Stomach (tissue), 4 donors: ENCODE measurements at regions not wholly inside any gene's neighbourhood (a gene's known extent, or its start where the extent isn't known, plus 50 kb on each side); places are given as distances from the start of the nearest gene placed in this dataset.

Experiments
- POLR2A ChIP-seq, 4 donors: fragments of 450-650 bp; IDR thresholded peaks; one replicate each; pipeline ENCODE4 v1.6.1; 2016; ENCODE audit warnings: antibody characterized with exemption in 4 of 4, control low read depth in 2 of 4, mild to moderate bottlenecking in 1 of 4, moderate library complexity in 1 of 4
- POLR2AphosphoS5 ChIP-seq, 3 donors: sonication (generic); formaldehyde crosslinking; IDR thresholded peaks; one replicate each; pipeline ENCODE4 v1.6.1; 2016; ENCODE audit warnings: antibody characterized with exemption in 3 of 3
- TF ChIP-seq, protein P1 (sequence below), 7 experiments: fragments of 450-650 bp in 4 of 7; fragments of 200-600 bp in 3 of 7; sonication (generic) in 3 of 7; IDR thresholded peaks; one replicate each; pipeline ENCODE4 v1.5.1; 2016 to 2019; ENCODE audit warnings: antibody characterized with exemption in 7 of 7, control low read depth in 2 of 7, mild to moderate bottlenecking in 1 of 7

DNA sequence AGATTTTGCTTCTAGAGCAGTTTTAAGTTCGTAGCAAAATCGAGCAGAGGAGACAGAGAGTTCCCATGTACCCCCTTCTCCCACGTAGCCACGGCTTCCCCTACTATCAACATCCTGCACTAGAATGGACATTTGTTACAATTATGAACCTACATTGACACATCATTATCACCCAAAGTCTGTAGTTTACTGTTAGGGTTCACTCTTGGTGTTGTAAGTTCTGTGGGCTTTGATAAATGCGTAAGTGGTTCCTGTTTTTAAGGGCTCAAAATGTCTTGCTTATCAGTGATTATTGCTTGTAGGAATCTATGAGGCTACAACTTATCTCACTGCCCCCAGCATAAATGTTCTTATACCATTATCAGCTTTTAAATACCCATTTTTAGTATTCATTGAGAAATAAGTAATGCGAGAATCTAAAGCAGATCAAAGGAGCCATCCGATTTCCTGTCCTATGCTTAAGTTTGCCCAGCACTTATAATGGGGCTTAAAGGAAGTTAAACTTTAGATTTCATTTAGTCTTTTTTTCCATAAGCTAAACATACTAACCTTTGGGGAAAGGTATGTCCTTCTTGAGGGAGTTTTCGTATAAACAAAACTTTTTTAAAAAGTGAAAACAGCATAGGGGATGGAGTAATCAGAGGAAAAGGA, 118.7 kb downstream of the HAUS1 start:
- TF ChIP-seq, protein P1, sequence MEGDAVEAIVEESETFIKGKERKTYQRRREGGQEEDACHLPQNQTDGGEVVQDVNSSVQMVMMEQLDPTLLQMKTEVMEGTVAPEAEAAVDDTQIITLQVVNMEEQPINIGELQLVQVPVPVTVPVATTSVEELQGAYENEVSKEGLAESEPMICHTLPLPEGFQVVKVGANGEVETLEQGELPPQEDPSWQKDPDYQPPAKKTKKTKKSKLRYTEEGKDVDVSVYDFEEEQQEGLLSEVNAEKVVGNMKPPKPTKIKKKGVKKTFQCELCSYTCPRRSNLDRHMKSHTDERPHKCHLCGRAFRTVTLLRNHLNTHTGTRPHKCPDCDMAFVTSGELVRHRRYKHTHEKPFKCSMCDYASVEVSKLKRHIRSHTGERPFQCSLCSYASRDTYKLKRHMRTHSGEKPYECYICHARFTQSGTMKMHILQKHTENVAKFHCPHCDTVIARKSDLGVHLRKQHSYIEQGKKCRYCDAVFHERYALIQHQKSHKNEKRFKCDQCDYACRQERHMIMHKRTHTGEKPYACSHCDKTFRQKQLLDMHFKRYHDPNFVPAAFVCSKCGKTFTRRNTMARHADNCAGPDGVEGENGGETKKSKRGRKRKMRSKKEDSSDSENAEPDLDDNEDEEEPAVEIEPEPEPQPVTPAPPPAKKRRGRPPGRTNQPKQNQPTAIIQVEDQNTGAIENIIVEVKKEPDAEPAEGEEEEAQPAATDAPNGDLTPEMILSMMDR (IDR thresholded peaks at IDR 0.05) = no peak
- TF ChIP-seq POLR2A (IDR thresholded peaks at IDR 0.05) = no peak
- no peak for TF ChIP-seq POLR2AphosphoS5 (IDR thresholded peaks at IDR 0.05)
